KMS-11 (cell line): ENCODE measurements at regions not wholly inside any gene's neighbourhood (a gene's known extent, or its start where the extent isn't known, plus 50 kb on each side); places are given as distances from the start of the nearest gene placed in this dataset.

Experiments
- H2AFZ ChIP-seq: fragments of 200-600 bp; sonication (generic); 2 replicates; pipeline ENCODE4 v1.6.1; 2016; ENCODE audit warnings: antibody characterized with exemption, mixed run types, low read depth
- H3K27ac ChIP-seq: fragments of 200-600 bp; sonication (generic); 2 replicates; pipeline ENCODE4 v1.6.1; 2016; ENCODE audit warnings: mild to moderate bottlenecking, mixed run types
- H3K27me3 ChIP-seq: fragments of 200-600 bp; sonication (generic); 2 replicates; pipeline ENCODE4 v1.6.1; 2017; ENCODE audit warnings: mild to moderate bottlenecking, low read depth, mixed run types, moderate library complexity; ENCODE audit not compliant: insufficient read depth
- H3K36me3 ChIP-seq: fragments of 200-600 bp; sonication (generic); 2 replicates; pipeline ENCODE4 v1.6.1; 2017; ENCODE audit warnings: mild to moderate bottlenecking, mixed run types; ENCODE audit not compliant: insufficient read depth
- H3K4me1 ChIP-seq: fragments of 200-600 bp; sonication (generic); 2 replicates; pipeline ENCODE4 v1.6.1; 2016; ENCODE audit warnings: mild to moderate bottlenecking, low read depth, mixed run types; ENCODE audit not compliant: poor library complexity, severe bottlenecking
- H3K4me2 ChIP-seq: fragments of 200-600 bp; sonication (generic); 2 replicates; pipeline ENCODE4 v1.7.0; 2016; ENCODE audit warnings: mild to moderate bottlenecking, mixed run types
- H3K4me3 ChIP-seq: fragments of 200-600 bp; sonication (generic); IDR thresholded peaks from 2 replicates; pipeline ENCODE4 v1.6.1; 2017; ENCODE audit warnings: low read depth, low read length, mixed read lengths; ENCODE audit not compliant: insufficient read depth
- H3K79me2 ChIP-seq: fragments of 200-600 bp; sonication (generic); 2 replicates; pipeline ENCODE4 v1.6.1; 2016; ENCODE audit warnings: low read depth, mixed run types; ENCODE audit not compliant: insufficient read depth
- H3K9ac ChIP-seq: fragments of 200-600 bp; sonication (generic); 2 replicates; pipeline ENCODE4 v1.6.1; 2016; ENCODE audit warnings: mild to moderate bottlenecking, mixed run types
- H4K20me1 ChIP-seq: fragments of 200-600 bp; sonication (generic); 2 replicates; pipeline ENCODE4 v1.6.1; 2016; ENCODE audit warnings: mild to moderate bottlenecking, mixed run types; ENCODE audit not compliant: insufficient read depth
- CTCF ChIP-seq: fragments of 200-600 bp; sonication (generic); conservative IDR thresholded peaks from 2 replicates; pipeline ENCODE4 v1.6.1; 2017; ENCODE audit warnings: low read depth, mild to moderate bottlenecking, antibody characterized with exemption, low read length, moderate library complexity, mixed read lengths

GRCh38 chr18:56545464-56545863 is 92.9 kb downstream of the TXNL1 start:
- no peaks in the 10 kb centered on the region for H3K27me3 ChIP-seq
- H4K20me1 ChIP-seq = no peaks in the 10 kb centered on the region
- no peaks in the 10 kb centered on the region for H3K36me3 ChIP-seq
- no peak overlapping the region for H2AFZ ChIP-seq
- H3K4me2 ChIP-seq = no peak overlapping the region
- no peak overlapping the region for H3K9ac ChIP-seq
- no peak overlapping the region for H3K4me3 ChIP-seq
- H3K27ac ChIP-seq = no peak overlapping the region
- no peak for TF ChIP-seq CTCF
- H3K4me1 ChIP-seq = peaks cover 22% of the 10 kb centered on the region
- H3K79me2 ChIP-seq = no peaks in the 10 kb centered on the region

- no peaks in the 10 kb centered on the region for H3K27me3 ChIP-seq
- TF ChIP-seq CTCF = no peak
- no peaks in the 10 kb centered on the region for H4K20me1 ChIP-seq
- no peaks in the 10 kb centered on the region for H3K79me2 ChIP-seq
- H3K36me3 ChIP-seq = no peaks in the 10 kb centered on the region
- peaks cover 22% of the 10 kb centered on the region for H3K4me1 ChIP-seq
- H3K4me3 ChIP-seq = no peak overlapping the region
- no peak overlapping the region for H3K9ac ChIP-seq
- H2AFZ ChIP-seq = 0 out of 2 replicates have a peak overlapping the region, but pooled peaks have one; percentile 4
- no peak overlapping the region for H3K27ac ChIP-seq
- H3K4me2 ChIP-seq = no peak overlapping the region
Observed at GRCh38 chr18:56542476-56542875, 95.9 kb downstream of the TXNL1 start.

- no peaks in the 10 kb centered on the region for H3K36me3 ChIP-seq
- H3K4me3 ChIP-seq = no peak overlapping the region
- TF ChIP-seq CTCF = no peak
- no peaks in the 10 kb centered on the region for H3K27me3 ChIP-seq
- H3K4me1 ChIP-seq = peaks cover 22% of the 10 kb centered on the region
- H3K27ac ChIP-seq = peak overlapping the region; percentile 41; the same call in 1 of the 2 replicates
- peak overlapping the region; percentile 65 for H3K4me2 ChIP-seq
- H3K79me2 ChIP-seq = no peaks in the 10 kb centered on the region
- peak overlapping the region; percentile 84 for H2AFZ ChIP-seq
- no peaks in the 10 kb centered on the region for H4K20me1 ChIP-seq
- peak overlapping the region; percentile 1; the same call in 1 of the 2 replicates for H3K9ac ChIP-seq
Observed at GRCh38 chr18:56541793-56542192, 96.6 kb downstream of the TXNL1 start.

- TF ChIP-seq CTCF = no peak
- peak overlapping the region; percentile 84 for H2AFZ ChIP-seq
Observed at GRCh38 chr18:56541340-56541739, 97.1 kb downstream of the TXNL1 start.

More at GRCh38 chr18:56541340-56541739, 97.1 kb downstream of the TXNL1 start:
- no peaks in the 10 kb centered on the region for H3K36me3 ChIP-seq
- no peaks in the 10 kb centered on the region for H3K79me2 ChIP-seq
- no peaks in the 10 kb centered on the region for H4K20me1 ChIP-seq
- peaks cover 22% of the 10 kb centered on the region for H3K4me1 ChIP-seq
- H3K9ac ChIP-seq = peak overlapping the region; percentile 1; the same call in 1 of the 2 replicates
- no peaks in the 10 kb centered on the region for H3K27me3 ChIP-seq
- H3K4me2 ChIP-seq = peak overlapping the region; percentile 65
- peak overlapping the region; percentile 41; the same call in 1 of the 2 replicates for H3K27ac ChIP-seq
- H3K4me3 ChIP-seq = no peak overlapping the region
